ENCODE measurements at regions not wholly inside any gene's neighbourhood (a gene's known extent, or its start where the extent isn't known, plus 50 kb on each side); places are given as distances from the start of the nearest gene placed in this dataset.
"Not testable (repeated sequence)": the region's sequence is repeated elsewhere in the genome, so short reads cannot be mapped to it uniquely, and the experiment has no call there.

DNA sequence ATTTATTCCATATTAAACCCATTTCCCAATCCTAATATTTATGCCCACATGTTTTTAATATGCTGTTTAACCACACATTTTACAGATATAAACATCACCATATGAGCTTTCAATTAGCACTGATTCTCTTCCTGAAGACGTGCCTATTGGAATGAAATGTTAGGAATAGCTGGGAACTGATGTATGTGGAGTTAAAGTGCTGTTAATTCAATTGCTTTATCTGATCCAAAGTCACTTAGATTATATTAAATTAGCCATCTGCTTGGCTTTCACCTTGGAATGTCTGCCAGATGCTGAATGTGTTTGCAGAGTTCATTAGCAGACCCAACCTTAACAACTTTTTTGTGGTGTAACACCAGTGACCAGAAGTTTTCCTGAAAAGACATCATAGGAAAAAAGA is 942.9 kb upstream of the KLHL29 start:
- DNase-seq, result no peak

DNA sequence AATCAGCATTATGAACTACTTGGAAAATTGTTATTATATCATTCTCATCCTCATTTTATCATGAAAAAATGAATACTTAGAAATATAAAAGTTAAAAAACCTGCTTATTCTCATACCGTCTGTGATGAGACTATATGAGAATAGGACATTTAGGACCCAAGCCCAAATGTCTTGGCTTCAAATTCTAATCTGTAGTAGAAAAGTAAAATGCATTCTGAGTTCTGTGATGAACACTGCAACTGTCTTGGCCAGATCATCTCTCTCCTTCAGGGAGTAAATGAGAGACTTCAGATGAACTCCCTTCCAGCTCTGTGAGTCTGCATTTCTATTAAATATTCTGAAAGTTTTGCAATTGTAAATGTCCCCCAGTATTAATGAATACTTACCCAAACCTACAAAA is 940.7 kb upstream of the KLHL29 start:
- no peak for DNase-seq

DNA sequence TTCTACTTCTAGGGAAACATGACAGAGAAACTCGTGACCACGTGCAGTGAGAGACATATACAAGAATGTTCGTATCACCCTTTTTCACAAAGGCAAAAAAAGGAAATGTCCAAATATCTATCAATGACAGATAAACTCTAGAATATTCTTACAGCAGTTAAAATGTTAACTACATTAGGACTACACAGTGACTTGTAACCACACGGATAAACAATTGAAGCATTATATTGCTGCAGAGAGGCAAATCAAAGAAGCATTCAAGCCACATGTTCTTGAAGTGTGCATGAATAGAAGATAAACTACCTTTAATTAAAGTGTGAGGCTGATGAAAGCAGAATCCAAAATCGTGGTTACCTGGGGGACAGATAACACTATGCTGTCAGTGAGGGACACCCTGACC is 935.3 kb upstream of the KLHL29 start:
- no peak for DNase-seq

DNA sequence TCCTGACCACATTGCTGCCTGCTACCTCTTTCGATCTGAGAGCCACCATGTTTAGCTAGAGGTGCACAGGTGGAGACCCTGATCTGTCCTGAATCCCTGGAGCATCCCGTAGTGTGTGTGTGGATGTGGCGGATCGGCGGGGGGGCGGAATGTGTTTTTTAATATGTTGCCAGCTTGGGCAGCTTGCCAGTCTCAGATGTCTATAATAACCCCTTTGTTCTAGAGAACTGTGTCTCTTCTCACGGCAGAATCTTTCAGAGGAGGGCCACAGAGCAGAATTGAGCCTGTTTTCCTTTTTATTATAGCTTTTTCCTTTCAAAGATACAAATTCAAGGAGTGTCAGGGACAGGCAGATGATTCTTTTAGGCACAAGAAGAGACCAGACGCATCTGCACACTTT is 934.1 kb upstream of the KLHL29 start:
- no peak for DNase-seq

DNA sequence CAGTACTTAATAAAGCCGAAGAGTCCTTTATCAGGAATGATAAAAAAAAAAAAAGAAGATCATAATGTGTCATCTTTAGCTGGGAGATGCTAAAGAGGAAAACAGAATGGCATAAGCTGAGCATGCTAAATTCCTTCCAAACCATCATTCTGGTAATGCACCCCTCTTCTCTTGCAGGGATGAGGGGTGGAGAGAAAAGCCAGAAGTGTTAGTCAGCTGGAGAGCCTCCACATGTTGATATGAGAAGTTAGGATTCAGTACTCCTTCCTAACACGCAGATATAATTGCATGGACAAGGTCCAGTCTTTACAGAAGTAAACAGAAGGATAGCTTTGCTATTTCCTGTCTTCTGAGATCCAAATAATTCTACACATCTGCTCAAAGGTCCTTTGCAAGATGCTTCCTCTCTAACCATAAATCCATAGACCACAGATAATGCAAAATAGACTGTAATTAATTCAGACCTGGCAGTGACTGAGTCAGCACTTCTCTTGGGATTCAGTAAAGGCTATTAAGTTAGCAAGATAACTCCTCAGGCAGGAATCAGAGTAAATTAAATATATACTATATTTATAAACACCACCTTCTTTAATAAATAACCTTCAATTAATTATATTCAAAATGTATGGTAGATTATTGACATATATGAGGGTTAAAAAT is 930.0 kb upstream of the KLHL29 start:
- DNase-seq, result no peak

DNA sequence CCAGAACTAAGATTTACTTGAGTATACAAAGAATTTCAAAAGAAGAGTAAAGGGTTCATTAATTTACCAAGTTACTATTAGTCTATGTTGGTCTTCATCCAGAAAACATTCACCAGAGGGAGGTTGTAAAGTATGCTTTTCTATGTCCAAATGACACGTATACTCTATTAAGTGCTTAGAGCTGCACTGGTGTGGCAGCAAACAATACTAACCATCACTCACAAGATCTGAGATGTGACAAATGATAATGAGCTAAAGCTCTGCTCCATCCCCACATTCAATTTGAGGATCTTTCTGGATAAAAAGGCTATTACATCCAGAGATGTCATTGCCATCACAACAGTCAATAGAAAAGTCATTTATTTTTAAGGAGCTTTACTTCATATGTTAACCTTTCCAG is 926.5 kb upstream of the KLHL29 start:
- DNase-seq, result no peak

DNA sequence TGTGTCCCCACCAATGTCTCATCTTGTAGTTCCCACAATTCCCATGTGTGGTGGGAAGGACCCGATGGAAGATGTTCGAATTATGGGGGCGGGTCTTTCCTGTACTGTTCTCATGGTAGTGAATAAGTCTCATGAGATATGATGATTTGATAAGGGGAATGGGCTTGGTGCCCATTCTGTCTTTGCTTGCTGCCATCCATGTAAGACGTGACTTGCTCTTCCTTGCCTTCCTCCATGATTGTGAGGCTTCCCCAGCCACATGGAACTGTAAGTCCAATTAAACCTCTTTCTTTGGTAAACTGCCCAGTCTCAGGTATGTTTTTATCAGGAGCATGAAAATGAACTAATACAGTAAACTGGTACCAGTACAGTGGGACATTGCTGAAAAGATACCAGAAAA is 909.9 kb upstream of the KLHL29 start:
- DNase-seq, result not testable (repeated sequence)

DNA sequence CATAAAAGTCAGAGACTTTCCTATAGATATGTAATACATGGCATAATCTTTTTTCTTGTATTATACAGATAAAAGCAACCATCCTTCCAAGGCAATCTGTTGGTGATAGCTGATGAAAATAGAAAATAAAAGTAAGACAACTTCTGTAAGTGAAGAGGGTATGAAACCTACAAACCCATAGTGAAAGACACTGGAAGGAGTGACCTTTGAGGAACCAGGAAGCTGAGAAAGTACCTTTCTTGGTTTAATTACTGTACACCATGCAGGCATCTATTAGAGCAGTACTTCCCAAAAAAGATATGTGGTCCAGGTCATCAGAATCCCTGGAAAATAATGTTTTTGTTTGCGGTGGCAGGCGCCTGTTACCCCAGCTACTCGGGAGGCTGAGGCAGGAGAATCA is 906.6 kb upstream of the KLHL29 start:
- no peak for DNase-seq

DNA sequence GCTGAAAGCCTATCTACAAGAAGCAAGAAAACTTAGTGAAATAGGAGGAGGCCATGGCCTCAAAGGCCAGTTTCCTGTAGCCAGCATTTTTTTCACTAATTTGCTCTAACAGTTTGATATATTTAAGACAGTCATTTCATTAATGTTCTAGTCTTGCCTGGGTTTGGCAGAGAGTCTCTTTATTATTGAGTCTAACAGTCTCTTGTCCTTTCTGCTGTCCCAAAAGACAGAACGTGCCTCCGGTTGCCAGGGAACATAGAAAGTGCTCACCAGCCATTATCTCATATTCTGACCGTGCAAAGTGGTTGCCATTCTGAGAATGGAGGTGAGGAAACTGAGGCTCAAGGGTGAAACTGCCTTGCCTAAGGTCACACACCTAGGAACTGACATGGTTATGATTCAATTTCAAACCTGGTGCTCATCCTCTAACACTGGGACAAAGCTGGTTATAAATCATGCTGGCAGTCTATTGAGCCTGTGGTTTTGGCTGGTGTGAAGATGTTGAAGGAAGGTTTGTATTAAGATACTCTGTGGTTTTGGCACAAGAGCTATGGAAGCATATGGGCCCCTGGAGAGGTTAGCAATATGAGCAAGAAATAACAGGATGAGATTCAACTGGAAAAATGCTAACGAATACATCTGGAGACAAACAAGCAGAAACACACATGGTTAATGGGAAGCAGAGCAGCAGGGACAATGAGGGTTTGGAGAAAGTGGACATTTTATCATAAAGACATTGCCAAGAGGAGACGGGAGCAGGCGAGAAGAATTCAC is 903.3 kb upstream of the KLHL29 start:
- no peak for DNase-seq

DNA sequence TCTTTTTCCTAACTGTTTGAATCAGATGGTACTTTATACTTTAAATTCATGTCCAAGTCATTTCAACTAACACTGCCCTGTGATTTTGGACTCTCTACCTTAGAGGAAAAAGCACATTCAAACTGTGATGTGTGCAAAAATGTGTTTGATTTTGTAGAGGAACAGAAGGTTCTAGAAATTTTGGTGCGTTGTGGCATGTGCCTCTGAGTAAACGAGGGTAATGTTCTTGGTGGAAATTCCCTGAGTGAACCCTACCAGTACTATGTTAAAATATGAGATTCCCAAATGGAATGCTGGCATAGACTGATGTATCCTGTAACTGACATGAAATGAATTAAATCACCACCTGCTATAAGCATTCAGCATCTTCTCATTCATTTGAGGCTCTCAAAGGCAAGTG is 901.9 kb upstream of the KLHL29 start:
- no peak for DNase-seq

DNA sequence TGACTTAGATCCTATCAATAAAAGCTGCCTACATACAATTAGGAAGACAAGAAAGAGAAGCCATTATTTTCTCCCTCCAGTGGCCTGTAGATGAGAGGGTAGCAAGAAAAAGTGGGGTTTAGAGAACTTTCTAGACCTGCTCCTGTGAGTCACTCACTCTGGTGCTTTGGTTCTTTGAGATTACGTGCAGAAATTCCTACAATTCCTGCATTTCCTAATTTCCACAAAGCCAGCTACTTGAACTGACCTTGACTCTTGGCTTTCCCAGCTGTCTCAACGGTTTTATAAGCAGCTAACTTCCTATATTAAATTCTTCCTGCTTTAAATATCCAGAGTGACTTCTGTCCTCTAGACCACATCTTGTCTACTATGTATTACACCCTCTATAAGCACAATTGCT is 899.5 kb upstream of the KLHL29 start:
- no peak for DNase-seq

DNA sequence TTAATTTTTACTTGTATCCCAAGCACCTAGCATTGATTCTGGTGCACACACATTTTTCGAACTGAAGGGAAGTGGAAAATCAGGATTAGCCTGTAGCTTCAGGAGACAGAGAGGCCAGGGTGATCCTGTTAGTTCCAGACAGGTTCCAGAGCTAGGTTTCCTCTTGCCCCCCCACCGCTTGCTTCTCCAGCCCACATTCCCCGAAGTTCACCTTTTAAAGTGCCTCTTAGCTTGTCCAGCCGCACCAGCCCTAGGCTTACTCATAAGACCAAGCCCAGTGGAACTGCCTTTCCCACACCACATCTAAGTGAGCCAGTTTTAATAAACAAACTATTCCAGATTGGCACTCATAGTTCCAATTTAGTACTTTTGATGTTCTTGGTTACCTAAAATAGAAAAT is 898.6 kb upstream of the KLHL29 start:
- DNase-seq, result no peak

DNA sequence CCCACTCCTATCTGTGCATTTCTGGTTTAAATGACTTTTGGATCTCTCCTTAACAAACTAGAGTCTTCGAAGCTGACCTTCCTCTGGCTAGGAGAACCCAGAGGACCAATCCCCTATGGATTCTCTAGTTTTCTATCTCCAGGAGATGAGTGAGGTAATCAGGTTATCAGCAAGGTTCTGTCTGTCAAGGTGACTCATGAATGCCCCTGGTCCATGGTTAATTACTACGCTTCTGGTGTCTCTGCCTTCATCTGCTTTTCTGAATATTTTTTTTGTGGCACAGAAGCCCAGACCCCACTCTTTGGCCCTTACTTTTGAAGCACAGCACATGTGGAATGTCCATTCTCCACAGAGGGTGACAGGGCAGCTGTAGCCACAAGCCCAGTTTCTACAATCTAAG is 897.9 kb upstream of the KLHL29 start:
- no peak for DNase-seq

DNA sequence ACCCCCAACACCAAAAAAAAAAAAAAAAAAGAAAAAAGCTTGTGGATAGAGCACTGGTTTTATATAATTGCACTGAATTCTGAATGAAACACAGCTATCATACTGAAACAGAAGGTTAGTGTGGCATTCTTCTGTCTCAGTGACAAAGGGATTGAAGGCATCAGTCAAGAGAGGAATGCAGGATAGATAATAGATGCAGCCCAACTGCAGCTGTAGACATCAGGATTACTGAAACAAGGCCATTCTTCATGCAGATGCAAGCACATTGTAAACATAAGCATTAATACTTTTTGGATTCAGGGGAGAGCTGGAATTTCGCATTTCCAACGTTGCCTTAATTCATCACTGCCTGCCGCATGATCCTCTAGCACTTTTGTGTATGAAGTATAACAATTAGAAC is 897.4 kb upstream of the KLHL29 start:
- DNase-seq, result no peak

DNA sequence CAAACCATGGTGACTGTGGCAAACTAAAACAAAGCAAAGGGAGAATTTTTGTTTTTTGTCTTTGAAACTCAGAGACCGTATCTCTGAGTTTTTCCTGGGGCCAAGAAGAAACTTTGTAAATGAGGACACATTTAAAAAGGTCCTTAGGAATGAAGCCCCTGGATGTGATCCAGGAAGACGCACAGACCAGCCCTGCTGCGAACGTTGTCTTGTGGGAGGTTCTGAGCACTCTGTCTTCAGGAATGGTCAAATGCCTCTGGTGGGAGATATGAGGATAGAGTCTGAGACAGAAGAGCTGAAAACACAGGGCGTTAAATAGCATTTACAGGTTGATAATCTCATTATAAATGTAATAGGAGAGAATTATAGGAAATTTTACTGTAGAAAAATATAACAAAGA is 893.5 kb upstream of the KLHL29 start:
- no peak for DNase-seq

DNA sequence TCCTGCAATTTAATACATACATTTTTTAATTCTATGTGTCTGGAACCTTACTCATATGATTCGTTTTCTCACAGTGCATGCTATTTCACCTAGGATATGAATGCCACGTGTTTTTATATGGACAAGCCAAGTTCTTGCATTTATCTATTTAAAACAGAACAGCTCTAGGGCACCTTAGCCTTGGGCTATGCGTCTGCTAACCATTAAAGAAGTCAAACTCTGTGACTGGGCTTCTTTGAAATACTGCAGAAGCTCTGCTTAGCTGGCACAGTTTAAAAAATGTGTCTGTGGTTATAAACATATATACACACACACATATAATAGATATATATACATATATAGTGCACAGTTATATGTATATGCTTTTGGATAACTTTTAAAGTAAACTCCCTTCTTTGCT is 890.8 kb upstream of the KLHL29 start:
- DNase-seq, result no peak

DNA sequence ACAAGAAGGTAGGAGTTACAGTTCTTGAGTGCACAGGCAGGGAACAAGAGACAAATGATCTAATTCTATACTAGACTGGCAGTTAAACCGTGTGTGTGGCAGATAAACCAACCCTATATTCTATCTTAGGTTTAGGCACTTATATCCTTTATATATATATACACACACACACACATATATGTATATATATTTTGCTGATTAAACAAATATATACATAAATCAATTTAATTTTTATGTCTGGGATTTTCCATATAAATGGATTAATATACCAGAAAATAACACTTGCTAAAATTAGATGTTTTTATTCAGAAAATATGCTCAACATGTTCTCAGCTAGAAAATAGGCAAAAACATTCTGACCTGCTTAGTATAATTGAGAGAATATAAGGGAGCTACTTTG is 887.9 kb upstream of the KLHL29 start:
- no peak for DNase-seq

DNA sequence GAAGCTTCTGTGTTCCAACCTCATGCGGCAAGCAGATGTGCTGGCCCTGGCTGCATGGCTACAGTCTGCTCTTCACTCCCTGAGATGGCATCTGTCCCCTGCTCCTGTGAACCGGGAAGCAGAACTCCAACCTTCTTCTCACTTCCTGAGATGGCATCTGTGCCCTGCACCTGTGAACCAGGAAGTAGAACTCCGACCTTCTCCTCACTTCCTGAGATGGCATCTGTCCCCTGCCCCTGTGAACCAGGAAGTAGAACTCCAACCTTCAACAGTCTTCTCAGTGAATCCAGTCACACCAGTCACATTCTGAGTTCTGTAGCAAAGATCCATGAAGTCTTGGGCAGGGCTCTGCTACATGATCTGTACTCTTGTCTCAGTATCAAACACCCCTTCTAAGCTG is 887.2 kb upstream of the KLHL29 start:
- no peak for DNase-seq

DNA sequence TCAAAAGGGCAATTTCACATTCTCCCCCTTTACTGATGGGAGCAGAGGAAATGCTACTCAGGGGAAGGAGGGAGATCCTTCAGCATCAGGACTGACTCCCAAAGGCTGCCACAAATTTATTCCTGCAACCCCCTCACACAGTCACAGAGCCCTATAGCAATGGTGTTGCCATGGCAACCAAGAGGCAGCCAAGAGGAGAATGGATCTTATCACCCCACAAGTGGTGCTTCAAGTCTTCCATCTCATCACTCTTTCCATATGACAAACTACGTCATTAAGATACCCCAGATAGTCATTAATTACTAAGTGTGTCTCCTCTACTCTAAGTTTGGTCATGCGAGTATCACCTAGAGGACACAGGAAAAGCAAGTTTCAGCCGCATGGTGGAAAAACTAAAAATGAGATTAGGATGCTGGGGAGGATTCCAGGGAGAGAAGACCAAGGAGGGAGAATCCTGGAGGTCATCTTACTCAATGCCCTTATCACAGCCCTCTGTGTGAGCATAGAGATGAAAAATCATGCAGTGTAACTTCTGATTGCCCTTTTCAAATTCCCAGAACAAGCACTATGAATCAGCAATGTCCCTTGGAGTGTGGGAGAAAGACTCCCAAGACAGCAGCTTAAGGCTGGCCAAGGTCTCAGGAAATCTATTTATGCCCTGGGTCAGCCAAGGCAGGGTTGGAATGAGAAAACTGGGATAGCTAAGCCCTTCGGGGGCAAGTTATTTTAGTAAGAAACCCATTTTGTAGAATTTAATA is 885.7 kb upstream of the KLHL29 start:
- DNase-seq, result no peak

DNA sequence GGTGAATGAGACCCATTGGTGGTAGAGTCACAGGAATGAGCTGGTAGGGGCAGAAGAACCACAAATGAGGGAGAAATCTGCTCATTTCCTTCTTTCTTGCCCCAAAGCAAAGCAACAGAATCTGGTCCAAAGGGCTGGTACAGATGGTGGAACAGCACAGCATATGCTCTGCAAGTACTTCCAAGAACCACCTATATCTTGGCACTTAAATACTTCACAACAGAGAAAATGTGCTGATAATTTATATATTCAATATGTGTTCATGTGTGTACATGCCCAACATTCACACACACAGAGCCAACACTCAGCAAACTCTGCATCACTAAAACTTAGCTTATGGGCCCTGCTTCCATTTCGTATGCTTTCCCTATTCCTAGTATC is 884.4 kb upstream of the KLHL29 start:
- DNase-seq, result no peak

DNA sequence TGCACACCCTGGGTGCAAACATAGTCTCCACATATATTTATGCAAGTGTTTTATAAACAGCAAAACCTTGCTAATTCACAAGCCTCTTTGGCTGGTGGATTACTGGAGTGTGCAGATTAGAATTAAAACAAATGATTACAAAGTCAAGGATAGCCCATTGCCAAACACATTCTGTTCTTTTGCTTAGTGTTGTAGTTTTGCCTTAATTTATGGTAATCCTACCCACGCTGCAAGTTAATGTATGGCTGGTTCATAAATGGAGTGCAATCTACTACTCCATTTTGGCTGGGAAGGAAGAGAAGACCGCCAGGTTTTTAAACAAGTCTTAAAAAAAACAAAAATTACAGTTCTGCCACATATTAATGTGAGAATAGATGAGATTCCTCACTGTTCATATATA is 883.1 kb upstream of the KLHL29 start:
- no peak for DNase-seq

DNA sequence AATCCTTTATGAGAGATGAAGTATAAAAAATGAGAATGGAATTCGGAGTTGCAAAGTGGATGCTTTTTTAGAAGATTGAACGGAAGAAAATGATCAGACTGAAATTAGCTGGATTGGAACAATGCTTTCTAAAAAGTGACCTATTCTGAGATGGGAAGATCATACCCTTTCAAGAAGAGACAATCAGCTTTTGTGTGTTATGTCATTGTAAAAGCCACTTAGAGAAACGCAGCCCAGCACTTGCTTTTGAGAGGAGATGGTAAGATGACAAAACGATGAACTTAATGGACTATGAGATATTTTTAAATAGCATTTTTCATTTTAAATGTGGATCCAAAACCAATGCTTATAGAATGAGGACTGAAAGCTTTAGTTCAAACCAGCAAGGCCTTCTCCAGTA is 871.4 kb upstream of the KLHL29 start:
- no peak for DNase-seq

DNA sequence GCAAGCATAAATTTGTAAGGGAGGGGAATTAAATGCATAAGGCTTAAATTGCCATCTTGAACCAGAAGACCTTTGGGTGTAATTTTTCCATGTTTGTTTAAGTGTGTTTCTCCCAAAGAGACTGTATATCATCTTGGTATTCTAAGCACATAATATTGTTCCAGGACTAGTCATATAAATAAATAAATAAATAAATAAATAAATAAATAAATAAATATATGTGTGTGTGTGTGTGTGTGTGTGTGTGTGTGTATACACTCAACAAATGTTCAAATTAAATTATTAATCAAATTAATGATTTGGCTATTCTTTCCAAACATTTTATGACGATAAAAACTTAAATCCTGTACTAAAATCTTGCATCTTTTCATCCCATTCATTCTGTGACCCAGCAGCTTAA is 867.8 kb upstream of the KLHL29 start:
- DNase-seq, result no peak

DNA sequence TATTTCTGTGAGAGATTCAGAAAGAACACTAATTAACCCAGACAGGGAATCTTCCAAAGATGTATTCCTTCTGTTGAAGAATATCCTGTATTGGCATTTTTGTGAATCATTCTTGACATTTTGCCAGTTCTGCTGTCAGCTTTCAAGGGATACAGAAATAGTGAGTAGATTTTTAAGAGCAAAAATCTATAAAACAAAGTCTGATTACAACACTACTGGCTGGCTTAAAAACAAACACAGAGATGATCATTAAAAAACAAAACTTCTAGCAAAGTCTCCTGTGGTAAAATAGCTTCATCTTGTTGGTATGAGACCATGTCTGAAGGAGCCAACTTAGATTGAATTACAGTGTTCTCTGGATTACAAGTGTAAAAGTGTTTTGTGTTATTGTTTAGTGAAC is 866.3 kb upstream of the KLHL29 start:
- no peak for DNase-seq

Measured in activated T-cell treated with anti-CD3 and anti-CD28 coated beads, Interleukin-2, amount 50 U/mL, for 1 hour (primary cell).